ENCODE measurements at regions not wholly inside any gene's neighbourhood (a gene's known extent, or its start where the extent isn't known, plus 50 kb on each side); places are given as distances from the start of the nearest gene placed in this dataset.

GRCh38 chr20:10789386-10789785 is 115.6 kb upstream of the JAG1 start:
- Histone ChIP-seq H3K4me2 (ENCODE audit: control insufficient read depth, insufficient read depth) (no peak overlapping the region), H3K9ac (ENCODE audit: control insufficient read depth, insufficient read depth, low read length) (no peak overlapping the region), H4K20me1 (ENCODE audit: control insufficient read depth, insufficient read depth) (no peaks in the 10 kb centered on the region), H3K4me1 (ENCODE audit: control insufficient read depth, insufficient read depth, low read length) (no peaks in the 10 kb centered on the region), H3K27me3 (replicated peaks in 1 of 2; ENCODE audit: control insufficient read depth in 2 of 2, insufficient read depth in 2 of 2, low read length in 1 of 2) (no peaks in the 10 kb centered on the region), H3K27ac (ENCODE audit: control insufficient read depth, insufficient read depth) (no peak overlapping the region), H3K36me3 (ENCODE audit: control insufficient read depth in 2 of 2, insufficient read depth in 2 of 2, low read length in 1 of 2) (no peaks in the 10 kb centered on the region), H3K79me2 (ENCODE audit: control insufficient read depth, insufficient read depth, low read length) (no peaks in the 10 kb centered on the region), H2AFZ (ENCODE audit: control insufficient read depth, low read depth, low read length) (no peak overlapping the region), H3K4me3 (no peak overlapping the region), H3K9me3 (replicated peaks; ENCODE audit: control insufficient read depth, insufficient read depth, low read length) (no peaks in the 10 kb centered on the region; the same call in 2 of the 3 replicates)
- ChIA-PET SMC1A (ENCODE audit: uncharacterized antibody, unreplicated experiment) (no interaction called here), POLR2A (no interaction called here), RAD21 (ENCODE audit: unreplicated experiment) (no interaction called here), CTCF (no interaction called here)
- 32% methylated on average over 1 of the region's 1 CpG for WGBS (ENCODE audit: insufficient coverage, insufficient replicate concordance, low lambda C conversion rate, missing lambda C conversion rate)
- BruUV-seq (replicated peaks) = no TSS peak
- FAIRE-seq (no peak), ATAC-seq (no peak), DNase-seq (ENCODE audit: low read depth, low spot score) (no peak)
- intact Hi-C loops (cut with micrococcal nuclease; ENCODE audit: unreplicated experiment) = no loop called here
- in situ Hi-C loops (cut with MboI) = no loop called here
- TF ChIP-seq SIX5 (IDR thresholded peaks at IDR 0.05; ENCODE audit: low read depth, low read length, severe bottlenecking) (peak; percentile 19), CBFB (IDR thresholded peaks at IDR 0.05; ENCODE audit: low read depth) (no peak)

GRCh38 chr20:10790013-10790412 is 116.2 kb upstream of the JAG1 start:
- H3K9ac ChIP-seq (ENCODE audit: control insufficient read depth, insufficient read depth, low read length) = no peak overlapping the region
- WGBS (ENCODE audit: insufficient coverage, insufficient replicate concordance, low lambda C conversion rate, missing lambda C conversion rate) = 54% methylated on average over 8 of the region's 8 CpGs
- H3K27ac ChIP-seq (ENCODE audit: control insufficient read depth, insufficient read depth) = no peak overlapping the region
- no peak for DNase-seq (ENCODE audit: low read depth, low spot score)
- H2AFZ ChIP-seq (ENCODE audit: control insufficient read depth, low read depth, low read length) = no peak overlapping the region
- no peaks in the 10 kb centered on the region for H4K20me1 ChIP-seq (ENCODE audit: control insufficient read depth, insufficient read depth)
- intact Hi-C loops (cut with micrococcal nuclease; ENCODE audit: unreplicated experiment) = no loop called here
- no peaks in the 10 kb centered on the region; the same call in 2 of the 3 replicates for H3K9me3 ChIP-seq (replicated peaks; ENCODE audit: control insufficient read depth, insufficient read depth, low read length)
- RAD21 ChIA-PET (ENCODE audit: unreplicated experiment) = no interaction called here
- no peak for FAIRE-seq
- CTCF ChIA-PET = no interaction called here
- H3K79me2 ChIP-seq (ENCODE audit: control insufficient read depth, insufficient read depth, low read length) = no peaks in the 10 kb centered on the region
- no peak overlapping the region for H3K4me2 ChIP-seq (ENCODE audit: control insufficient read depth, insufficient read depth)
- in situ Hi-C loops (cut with MboI) = no loop called here
- SMC1A ChIA-PET (ENCODE audit: uncharacterized antibody, unreplicated experiment) = no interaction called here
- H3K36me3 ChIP-seq (ENCODE audit: control insufficient read depth in 2 of 2, insufficient read depth in 2 of 2, low read length in 1 of 2) = no peaks in the 10 kb centered on the region
- H3K4me1 ChIP-seq (ENCODE audit: control insufficient read depth, insufficient read depth, low read length) = no peaks in the 10 kb centered on the region
- H3K4me3 ChIP-seq = no peak overlapping the region
- no TSS peak for BruUV-seq (replicated peaks)
- TF ChIP-seq YBX1 (IDR thresholded peaks at IDR 0.05) (no peak), ETV6 (conservative IDR thresholded peaks at IDR 0.05 in 1 of 2, IDR thresholded peaks at IDR 0.05 in 1 of 2; ENCODE audit: borderline replicate concordance in 1 of 2, low read depth in 1 of 2) (no peak), BCL3 (IDR thresholded peaks at IDR 0.05; ENCODE audit: borderline replicate concordance, insufficient read depth, low read depth, low read length, poor library complexity, severe bottlenecking) (no peak), STAT3 (IDR thresholded peaks at IDR 0.05; ENCODE audit: low read depth, low read length) (no peak), MEF2A (IDR thresholded peaks at IDR 0.05; ENCODE audit: insufficient read depth, low read depth, low read length) (no peak)
- no peak for ATAC-seq
- POLR2A ChIA-PET = no interaction called here
- H3K27me3 ChIP-seq (replicated peaks in 1 of 2; ENCODE audit: control insufficient read depth in 2 of 2, insufficient read depth in 2 of 2, low read length in 1 of 2) = no peaks in the 10 kb centered on the region

Measured in GM12878 (cell line).